GM13976 (cell line): ENCODE measurements at regions not wholly inside any gene's neighbourhood (a gene's known extent, or its start where the extent isn't known, plus 50 kb on each side); places are given as distances from the start of the nearest gene placed in this dataset.

Experiments
- DNase-seq: peaks from one replicate; pipeline ENCODE4 v3.0.0; 2012; ENCODE audit warnings: low spot score
- CTCF ChIP-seq: IDR thresholded peaks from 2 replicates; pipeline ENCODE4 v1.5.1; 2012; ENCODE audit warnings: borderline replicate concordance, mild to moderate bottlenecking; ENCODE audit not compliant: insufficient read depth; ENCODE audit errors: extremely low read depth, missing control alignments, control extremely low read depth
- in situ Hi-C: fragments of 300-500 bp; cut with MboI; formaldehyde crosslinking; loops from one replicate; pipeline ENCODE4 v1.12.0; 2022; ENCODE audit warnings: low sequenced_read_pairs, mixed read lengths, inconsistent platforms; ENCODE audit not compliant: unreplicated experiment

- in situ Hi-C loops, result no loop called here
- TF ChIP-seq CTCF, result no peak
- no peak for DNase-seq
Observed at GRCh38 chrX:5068550-5068949, 1160.1 kb downstream of the NLGN4X start.

- no peak for TF ChIP-seq CTCF
- no peak for DNase-seq
- in situ Hi-C loops, result no loop called here
Observed at GRCh38 chrX:5057786-5058185, 1170.9 kb downstream of the NLGN4X start.

- in situ Hi-C loops, result no loop called here
- DNase-seq, result no peak
- no peak for TF ChIP-seq CTCF
Observed at GRCh38 chrX:5054852-5055251, 1173.8 kb downstream of the NLGN4X start.

- no peak for TF ChIP-seq CTCF
- DNase-seq, result no peak
- in situ Hi-C loops, result no loop called here
Observed at GRCh38 chrX:5051831-5052491, 1176.7 kb downstream of the NLGN4X start.

GRCh38 chrX:5042563-5042962 is 1186.1 kb downstream of the NLGN4X start:
- DNase-seq, result no peak
- TF ChIP-seq CTCF, result no peak
- in situ Hi-C loops, result no loop called here

- in situ Hi-C loops, result no loop called here
- DNase-seq, result no peak
- no peak for TF ChIP-seq CTCF
Observed at GRCh38 chrX:5031792-5032191, 1196.9 kb downstream of the NLGN4X start.
